GM18870 (cell line): ENCODE measurements at regions not wholly inside any gene's neighbourhood (a gene's known extent, or its start where the extent isn't known, plus 50 kb on each side); places are given as distances from the start of the nearest gene placed in this dataset.
"Not testable (repeated sequence)": the region's sequence is repeated elsewhere in the genome, so short reads cannot be mapped to it uniquely, and the experiment has no call there.

ENCODE experiments used
- ATAC-seq: cut with Tn5 transposase; IDR thresholded peaks from one replicate; pipeline ENCODE4 v1.9.1; 2021; ENCODE audit warnings: moderate library complexity; ENCODE audit not compliant: unreplicated experiment

DNA sequence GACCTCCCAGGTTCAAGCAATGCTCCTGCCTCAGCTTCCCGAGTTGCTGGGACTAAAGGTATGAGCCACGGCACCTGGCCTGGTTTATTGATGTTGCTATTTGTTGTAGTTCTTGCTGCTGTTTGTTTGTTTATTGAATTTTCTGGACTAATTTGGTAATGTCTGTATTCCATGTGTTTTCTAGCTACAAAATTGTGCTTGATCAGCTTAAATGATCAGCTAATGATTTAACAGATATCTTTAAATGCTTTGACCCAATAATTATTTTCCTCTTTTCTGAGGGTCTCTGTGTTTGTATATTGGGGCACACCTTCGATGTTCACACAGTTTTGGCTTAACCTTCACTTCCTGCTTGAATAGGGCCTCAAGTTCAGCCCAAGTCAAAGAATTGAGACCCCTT lies 488.1 kb upstream of the HTR2C start:
- ATAC-seq, result no peak

DNA sequence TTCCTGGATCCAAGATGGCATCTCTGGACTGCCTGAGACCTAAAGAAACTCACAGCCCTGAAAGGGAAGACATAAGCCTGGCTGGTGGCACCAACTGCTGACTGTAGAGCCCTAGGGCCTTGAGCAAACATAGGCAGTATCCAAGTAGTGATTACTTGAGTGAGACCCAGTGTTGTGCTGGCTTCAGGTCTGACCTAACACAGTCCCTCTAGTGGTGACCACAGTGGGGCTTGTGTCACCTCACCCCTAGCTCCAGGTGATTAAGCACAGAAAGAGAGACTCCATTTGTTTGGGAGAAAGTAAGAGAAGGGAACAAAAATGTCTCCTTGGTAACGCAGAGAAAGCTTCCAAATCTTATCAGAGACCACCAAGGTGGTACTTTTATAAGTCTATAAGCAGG lies 496.3 kb upstream of the HTR2C start:
- ATAC-seq, result no peak

DNA sequence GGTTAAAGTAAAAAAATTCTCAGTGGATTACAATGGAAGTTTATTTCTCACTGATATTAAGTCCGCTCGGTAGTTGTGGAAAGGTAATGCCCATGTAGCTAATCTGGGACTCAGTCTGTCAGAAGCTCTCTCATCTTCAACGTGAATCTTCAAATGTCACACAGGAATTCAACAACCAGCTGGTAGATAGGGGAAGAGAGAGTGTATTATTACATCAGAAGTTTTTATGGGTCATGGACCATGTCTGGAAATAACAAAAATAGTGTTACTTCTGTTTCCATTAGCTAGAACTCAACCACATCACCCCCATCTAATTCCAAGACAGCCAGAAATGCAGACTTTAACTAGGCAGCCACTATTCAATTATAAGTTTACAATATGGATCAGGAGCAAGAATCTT lies 506.1 kb upstream of the HTR2C start:
- no peak for ATAC-seq

DNA sequence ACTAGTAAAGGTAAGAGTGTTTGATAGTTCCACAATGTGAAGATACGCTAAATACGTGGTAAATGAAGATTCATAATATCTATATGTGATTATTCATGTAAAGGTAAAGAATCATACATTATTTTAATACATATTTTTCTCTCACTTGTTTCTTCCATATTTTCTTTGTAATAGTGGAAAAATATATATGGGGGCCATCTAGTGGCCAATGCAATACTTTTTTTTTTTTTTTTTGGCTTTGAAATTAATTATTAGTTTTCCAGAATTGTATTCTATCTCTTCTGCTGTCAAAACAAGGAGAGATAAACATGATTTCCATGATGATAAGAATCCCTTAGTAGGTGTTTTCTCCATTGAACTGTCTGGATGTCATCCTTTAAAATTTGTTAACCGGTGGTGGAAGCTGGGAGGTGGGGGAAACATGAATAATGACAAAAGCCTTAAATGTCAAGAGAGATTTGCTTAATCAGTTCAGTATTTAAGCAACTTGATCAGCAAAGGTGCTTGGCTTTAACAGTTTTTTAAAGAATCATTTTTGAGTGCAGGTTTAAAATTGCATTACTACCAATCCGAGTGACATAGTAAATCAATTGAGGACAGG lies 508.7 kb upstream of the HTR2C start:
- ATAC-seq, result no peak

DNA sequence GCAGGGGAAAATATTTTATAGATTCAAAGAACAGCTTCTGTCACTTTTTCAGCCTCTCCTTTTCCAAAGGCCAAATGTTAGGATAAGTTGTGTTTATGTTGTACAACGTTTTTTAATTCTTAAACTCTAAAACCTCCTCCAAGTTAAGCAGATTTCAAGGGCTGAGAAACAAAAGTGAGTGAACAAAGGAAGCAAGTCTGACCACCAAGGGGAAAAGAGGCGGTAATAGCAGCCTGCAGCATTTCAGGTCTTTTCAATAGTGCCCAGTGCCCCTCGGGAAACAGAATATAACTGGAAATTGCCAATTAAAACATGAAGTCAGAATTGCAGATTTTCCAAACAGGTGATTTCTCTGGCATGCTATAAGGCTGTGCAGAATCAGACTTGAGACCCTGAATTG lies 510.0 kb upstream of the HTR2C start:
- ATAC-seq, result no peak

DNA sequence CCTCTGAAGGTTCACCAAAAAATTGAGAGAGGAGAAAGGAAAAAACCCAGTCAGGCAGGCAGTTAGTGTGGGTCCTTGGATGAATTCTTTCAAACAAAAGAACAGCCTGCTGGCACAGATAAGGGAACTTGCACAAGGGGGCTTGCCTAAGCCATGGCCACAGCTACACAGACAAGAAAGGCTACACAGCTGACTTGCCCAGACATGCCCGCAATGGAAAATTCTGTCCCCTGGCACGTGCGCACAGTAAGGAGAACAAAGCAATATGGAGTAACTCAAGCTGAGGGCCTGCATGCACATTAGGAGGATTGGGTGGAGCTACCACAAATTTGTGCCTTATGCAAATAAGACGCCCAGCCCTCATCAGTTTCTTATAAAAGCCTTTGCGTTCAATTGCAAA lies 512.5 kb upstream of the HTR2C start:
- ATAC-seq, result no peak

DNA sequence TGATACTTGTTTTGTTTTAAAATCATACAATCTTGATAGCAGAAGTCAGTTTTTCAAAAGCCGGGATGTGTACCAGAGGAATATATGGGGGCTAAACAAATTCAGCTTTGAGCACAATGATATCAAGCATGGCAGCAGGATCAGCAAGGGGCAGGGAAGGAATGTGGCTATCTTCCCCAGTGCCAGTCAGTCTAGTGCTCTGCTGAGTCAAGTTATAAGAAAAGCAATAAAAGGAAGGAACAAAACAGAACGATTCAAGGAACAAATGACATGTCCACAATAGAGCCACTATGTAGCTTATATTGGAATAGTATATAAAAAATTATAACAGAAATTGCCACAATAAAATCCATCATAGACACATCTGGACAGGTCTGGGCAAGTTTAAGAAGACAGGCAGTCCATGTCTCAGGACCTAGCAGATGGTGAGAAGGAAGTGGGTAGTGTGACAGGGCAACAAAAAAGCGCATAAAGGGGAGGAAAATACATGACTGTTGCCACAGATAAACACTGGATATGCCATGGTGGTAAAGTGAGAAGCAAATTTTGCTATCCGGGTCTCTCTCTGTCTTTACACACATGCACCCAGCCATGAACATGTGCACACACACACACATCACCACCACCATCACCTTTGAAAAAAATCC lies 518.2 kb upstream of the HTR2C start:
- no peak for ATAC-seq

DNA sequence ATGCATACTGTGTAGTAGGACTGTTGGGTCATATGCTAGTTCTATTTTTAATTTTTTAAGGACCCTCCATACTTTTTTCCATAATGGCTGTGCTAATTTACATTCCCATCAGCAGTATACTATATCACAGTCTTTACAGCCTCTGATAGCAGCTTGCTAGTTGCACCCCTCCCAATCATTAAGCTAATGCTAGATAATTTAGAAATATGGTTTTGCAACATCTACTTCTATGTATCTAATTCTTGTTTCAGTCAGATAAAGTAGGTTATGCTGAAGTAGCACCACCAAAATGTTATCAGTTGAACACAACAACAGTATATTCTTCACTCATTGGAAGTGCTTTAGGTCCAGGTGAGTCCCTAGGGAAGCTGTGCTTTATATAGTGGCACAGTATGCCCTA lies 522.7 kb upstream of the HTR2C start:
- ATAC-seq, result no peak

DNA sequence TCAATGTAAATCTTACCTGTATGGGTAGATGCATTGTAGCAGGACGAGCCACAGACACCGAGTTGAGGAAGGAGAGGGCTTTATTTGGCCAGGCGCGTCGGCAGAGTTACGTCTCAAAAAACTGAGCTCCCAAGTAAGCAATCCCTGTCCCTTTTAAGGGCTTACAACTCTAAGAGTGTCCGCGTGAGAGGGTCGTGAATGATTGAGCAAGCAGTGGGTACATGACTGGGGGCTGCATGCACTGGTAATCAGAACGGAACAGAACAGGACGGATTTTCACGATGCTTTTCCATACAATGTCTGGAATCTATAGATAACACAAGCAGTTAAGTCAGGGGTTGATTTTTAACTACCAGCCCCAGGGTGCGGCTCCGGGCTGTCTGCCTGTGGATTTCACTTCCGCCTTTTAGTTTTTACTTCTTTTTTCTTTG lies 524.9 kb upstream of the HTR2C start:
- no peak for ATAC-seq

DNA sequence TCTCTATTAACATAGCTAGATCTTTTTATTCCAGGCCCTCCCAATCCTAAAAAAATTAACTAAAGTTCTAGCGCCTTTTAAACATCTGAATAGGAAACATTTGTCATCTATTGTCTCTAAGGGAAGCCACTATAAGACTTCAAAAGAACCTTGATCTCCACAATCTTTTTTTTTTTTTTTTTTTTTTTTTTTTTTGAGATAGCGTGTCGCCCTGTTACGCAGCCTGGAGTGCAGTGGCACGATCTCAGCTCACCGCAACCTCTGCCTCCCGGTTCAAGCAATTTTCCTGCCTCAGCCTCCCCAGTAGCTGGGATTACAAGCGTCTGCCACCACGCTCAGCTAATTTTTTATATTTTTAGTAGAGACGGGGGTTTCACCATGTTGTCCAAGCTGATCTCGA lies 526.5 kb upstream of the HTR2C start:
- ATAC-seq, result not testable (repeated sequence)

DNA sequence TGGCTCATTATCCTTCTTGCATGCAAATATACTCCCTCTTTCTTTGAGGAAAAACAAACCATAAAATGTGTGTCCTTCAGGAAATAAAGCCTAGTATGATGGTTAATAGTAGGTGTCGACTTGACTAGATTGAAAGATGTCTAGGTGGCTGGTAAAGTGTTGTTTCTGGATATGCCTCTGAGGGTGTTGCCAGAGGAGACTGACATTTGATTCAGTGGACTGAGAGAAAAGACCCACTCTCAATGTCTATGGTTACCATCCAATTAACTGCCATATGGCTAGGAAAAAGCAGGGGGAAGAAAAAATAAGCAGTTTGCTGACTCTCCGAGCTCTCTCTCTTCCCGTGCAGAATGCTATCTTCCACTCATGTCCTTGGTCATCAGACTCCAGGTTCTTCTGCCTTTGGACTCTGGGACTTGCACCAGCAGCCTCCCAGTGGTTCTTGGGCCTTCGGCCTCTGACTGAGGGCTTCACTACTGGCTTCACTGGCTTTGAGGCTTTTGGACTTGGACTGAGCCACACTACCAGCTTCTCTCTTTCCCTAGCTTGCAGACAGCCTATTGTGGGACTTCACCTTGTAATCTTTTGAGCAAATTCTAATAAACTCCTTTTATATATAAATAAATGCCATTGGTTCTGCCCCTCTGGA lies 532.1 kb upstream of the HTR2C start:
- no peak for ATAC-seq

DNA sequence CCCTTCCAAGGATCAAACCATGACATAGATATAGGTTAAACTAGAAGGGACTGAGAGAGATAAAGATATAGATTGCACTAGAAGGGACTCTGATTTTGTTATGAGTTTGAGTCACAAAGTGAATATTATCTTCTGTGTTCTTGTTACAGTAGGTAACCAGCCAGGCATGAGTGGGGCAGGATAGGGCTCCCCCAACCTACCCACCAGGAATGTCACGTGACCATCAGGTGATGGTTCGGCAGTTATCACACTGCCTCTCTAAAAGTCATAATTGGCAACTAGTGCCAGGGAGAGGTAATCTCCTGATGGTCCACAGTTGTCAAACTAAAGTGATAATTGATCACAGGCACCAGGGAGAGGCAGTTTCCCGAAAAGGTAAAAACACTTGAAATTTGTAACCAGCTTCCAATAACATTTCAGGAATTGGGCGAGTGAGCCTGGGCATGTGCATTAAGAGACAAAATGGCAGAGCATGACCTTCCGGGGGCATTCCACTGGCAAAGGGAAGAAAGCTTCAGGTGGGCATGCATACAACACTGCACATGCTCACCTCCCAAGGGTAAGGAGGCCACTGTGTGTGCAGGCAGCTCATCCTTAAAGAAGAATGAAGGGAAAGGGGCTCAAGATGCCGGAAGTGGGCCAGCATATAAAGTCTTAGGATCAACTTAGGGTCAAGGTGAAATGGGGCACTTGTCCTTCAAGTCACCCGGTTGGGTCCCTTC lies 533.6 kb upstream of the HTR2C start:
- ATAC-seq, result no peak

DNA sequence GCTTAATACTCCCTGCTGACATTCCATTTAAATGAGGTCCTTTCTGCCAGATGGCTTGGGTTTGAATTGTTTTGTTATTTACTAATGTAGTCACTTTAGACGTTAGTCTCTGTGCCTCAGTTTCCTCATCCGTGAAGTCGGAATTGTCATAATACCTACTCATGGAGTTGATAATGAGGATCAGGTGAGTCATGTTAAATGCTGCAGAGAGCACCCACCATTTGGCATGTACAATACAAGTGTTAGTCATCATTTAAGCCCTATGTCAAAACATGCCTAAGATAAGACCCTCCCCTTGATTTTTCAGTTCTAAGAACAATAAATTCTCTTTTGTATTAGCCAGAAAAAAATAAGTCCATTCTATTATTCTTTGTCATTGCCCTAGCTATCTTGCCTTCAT lies 534.8 kb upstream of the HTR2C start:
- ATAC-seq, result no peak

DNA sequence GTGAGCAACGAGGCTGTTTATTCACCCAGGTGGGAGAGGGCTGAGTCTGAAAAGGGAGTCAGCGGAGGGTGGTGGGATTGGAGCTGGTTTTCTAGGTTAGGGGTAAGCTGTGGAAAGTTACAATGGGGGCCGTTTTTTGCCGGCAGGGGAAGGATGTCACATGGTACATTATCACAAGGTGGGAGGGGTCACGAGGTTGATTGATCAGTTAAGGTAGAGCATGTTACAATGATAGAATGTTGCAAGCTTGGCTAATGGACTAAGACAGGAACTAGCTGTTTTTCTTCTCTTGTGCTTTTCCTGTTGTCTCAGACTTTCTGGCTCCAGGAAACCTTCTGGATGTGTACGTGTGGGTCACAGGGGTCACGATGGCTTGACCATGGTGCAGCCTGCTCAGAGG lies 536.3 kb upstream of the HTR2C start:
- no peak for ATAC-seq

DNA sequence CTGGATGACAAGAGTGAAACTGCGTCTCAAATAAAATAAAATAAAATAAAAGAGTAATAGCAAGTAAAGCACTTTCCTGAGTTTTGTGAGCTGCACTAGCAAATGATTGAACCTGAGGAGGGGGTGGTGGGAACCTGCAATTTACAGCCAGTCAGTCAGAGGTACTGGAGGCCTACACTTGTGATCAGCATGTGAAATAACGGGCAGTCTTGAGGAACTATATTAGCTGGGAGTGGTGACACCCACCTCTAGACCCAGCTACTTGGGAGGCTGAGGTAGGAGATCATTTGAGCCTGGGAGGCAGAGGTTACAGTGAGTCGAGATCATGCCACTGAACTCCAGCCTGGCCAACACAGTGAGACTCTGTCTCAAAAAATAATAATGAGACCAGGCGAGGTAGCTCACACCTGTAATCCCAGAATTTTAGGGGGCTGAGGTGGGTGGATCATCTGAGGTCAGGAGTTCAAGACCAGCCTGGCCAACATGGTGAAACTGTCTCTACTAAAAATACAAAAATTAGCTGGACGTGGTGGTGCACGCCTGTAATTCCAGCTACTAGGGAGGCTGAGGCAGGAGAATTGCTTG lies 537.1 kb upstream of the HTR2C start:
- no peak for ATAC-seq

DNA sequence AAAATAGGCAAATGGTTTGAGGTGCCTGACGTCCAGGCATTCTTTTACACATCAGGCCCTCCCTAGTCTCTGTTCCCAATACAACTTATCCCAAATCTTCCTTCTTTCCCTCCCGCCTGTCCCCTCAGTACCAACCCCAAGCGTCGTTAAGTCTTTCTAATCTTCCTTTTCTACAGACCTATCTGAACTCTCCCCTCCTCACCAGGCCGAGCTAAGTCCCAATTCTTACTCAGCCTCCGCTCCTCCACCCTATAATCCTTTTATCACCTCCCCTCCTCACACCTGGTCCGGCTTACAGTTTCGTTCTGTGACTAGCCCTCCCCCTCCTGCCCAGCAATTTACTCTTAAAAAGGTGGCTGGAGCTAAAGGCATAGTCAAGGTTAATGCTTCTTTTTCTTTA lies 542.4 kb upstream of the HTR2C start:
- ATAC-seq, result not testable (repeated sequence)

DNA sequence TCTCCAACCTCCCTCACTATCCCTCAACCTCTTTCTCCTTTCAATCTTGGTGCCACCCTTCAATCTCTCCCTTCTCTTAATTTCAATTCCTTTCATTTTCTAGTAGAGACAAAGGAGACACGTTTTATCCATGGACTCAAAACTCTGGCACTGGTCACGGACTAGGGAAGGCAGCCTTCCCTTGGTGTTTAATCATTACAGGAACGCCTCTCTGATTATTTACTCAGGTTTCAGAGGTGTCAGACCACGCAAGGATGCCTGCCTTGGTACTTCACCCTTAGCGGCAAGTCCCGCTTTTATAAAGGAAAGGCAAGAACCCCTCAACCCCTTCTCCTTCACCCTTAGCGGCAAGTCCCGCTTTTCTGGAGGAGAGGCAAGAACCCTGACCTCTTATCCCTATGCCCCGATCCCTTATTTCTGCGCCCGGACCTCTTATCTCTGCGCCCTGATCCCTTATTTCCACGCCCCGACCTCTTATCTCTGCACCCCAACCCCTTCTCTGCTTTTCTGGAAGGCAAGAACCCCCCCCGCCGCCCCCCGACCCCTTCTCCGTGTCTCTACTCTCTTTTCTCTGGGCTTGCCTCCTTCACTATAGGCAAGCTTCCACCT lies 543.1 kb upstream of the HTR2C start:
- not testable (repeated sequence) for ATAC-seq

DNA sequence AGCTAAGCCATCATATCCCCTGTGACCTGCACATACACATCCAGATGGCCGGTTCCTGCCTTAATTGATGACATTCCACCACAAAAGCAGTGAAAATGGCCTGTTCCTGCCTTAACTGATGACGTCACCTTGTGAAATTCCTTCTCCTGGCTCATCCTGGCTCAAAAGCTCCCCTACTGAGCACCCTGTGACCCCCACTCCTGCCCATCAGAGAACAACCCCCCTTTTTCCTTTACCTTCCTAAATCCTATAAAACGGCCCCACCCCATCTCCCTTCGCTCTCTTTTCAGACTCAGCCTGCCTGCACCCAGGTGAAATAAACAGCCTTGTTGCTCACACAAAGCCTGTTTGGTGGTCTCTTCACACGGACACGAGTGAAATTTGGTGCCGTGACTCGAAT lies 543.8 kb upstream of the HTR2C start:
- ATAC-seq, result not testable (repeated sequence)

DNA sequence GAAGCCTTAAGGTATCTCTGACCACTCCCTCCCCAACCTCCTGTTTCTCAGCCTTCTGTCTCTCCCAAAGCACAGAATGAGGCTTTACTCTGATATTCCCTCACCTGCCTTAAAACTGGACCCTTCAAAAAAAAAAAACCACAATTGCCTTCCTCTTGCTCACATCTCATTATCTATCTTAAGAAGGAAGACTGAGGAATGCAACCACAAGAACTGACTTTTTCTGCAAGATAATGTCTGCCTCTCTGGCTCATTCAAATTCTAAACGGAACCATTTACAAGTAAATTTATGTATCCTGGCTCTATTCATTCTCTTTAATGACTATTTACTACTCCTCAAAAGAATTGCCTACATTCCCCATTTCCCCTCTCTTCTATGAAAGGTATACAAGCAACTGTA lies 545.5 kb upstream of the HTR2C start:
- ATAC-seq, result no peak

DNA sequence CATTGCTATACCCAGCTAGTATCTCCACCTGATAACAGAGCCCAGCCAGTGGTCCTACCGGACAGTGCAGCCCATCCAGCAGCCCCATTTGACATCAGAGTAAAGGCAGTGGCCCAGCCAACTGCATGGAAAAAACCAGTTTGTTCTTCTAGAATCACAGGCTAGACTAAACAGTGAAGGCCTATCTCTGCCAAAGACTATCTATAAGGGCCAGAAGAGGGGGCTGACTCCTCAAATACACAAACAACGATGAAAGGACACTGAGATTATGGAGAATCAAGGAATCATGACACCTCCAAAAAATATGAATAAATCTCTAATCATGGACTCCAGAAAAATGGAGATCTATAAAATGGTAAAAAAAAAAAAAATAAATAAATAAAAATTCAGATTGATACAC lies 546.4 kb upstream of the HTR2C start:
- ATAC-seq, result no peak
